LHCN-M2 (cell line): ENCODE measurements at regions not wholly inside any gene's neighbourhood (a gene's known extent, or its start where the extent isn't known, plus 50 kb on each side); places are given as distances from the start of the nearest gene placed in this dataset.

ENCODE experiments used
- DNase-seq: peaks from one replicate; pipeline ENCODE4 v3.0.0-alpha.2; 2012; ENCODE audit warnings: low read depth

- DNase-seq = no peak
Observed at GRCh38 chr7:144975882-144976281, 140.0 kb upstream of the TPK1 start.

GRCh38 chr7:144969787-144970186, 133.9 kb upstream of the TPK1 start:
- DNase-seq = no peak

GRCh38 chr7:144960763-144961162, 124.9 kb upstream of the TPK1 start:
- DNase-seq = no peak

GRCh38 chr7:144957998-144958397, 122.1 kb upstream of the TPK1 start:
- DNase-seq = no peak

GRCh38 chr7:144955422-144955821, 119.6 kb upstream of the TPK1 start:
- no peak for DNase-seq

GRCh38 chr7:144941127-144941526, 105.3 kb upstream of the TPK1 start:
- DNase-seq = no peak

- DNase-seq = no peak
Observed at GRCh38 chr7:144937199-144937598, 101.3 kb upstream of the TPK1 start.

GRCh38 chr7:144936314-144936713, 100.5 kb upstream of the TPK1 start:
- no peak for DNase-seq

GRCh38 chr7:144910411-144910810, 74.6 kb upstream of the TPK1 start:
- DNase-seq = no peak

GRCh38 chr7:144908943-144909556, 73.2 kb upstream of the TPK1 start:
- no peak for DNase-seq

- no peak for DNase-seq
Observed at GRCh38 chr7:144908324-144908723, 72.5 kb upstream of the TPK1 start.

GRCh38 chr7:144907577-144907976, 71.7 kb upstream of the TPK1 start:
- no peak for DNase-seq

GRCh38 chr7:144903201-144903600, 67.3 kb upstream of the TPK1 start:
- DNase-seq = no peak

- no peak for DNase-seq
Observed at GRCh38 chr7:144892761-144893160, 56.9 kb upstream of the TPK1 start.
